Right cardiac atrium (tissue), 5 donors: ENCODE measurements at regions not wholly inside any gene's neighbourhood (a gene's known extent, or its start where the extent isn't known, plus 50 kb on each side); places are given as distances from the start of the nearest gene placed in this dataset.
"Not testable (repeated sequence)": the region's sequence is repeated elsewhere in the genome, so short reads cannot be mapped to it uniquely, and the experiment has no call there.

Source experiments
- ATAC-seq, 2 donors: fragments of 200-7000 bp; cut with Tn5 transposase; one replicate each; pipeline versions ENCODE4 v1.8.0 to v1.9.1; 2020; ENCODE audit warnings: moderate library complexity in 2 of 2, mild to moderate bottlenecking in 1 of 2
- DNase-seq, 3 donors: peaks; one replicate each; pipeline ENCODE4 v3.0.0-alpha.2; 2020
- H3K27ac ChIP-seq: one replicate; pipeline ENCODE4 v1.5.1; 2013; ENCODE audit warnings: mild to moderate bottlenecking, low read length, control low read depth, moderate library complexity
- H3K27me3 ChIP-seq: one replicate; pipeline ENCODE4 v1.6.1; 2013; ENCODE audit not compliant: control insufficient read depth, insufficient read depth
- H3K4me1 ChIP-seq: one replicate; pipeline ENCODE4 v1.6.1; 2013; ENCODE audit warnings: low read length; ENCODE audit not compliant: control insufficient read depth, insufficient read depth
- H3K4me3 ChIP-seq: one replicate; pipeline ENCODE4 v1.5.1; 2013; ENCODE audit warnings: low read length, control low read depth
- H3K9me3 ChIP-seq: one replicate; pipeline ENCODE4 v1.6.1; 2013; ENCODE audit warnings: low read length; ENCODE audit not compliant: control insufficient read depth
- WGBS: extraction: QIAGEN DNeasy Blood & Tissue Kit; methylation state at CpG from one replicate; pipeline ENCODE4 v1.1.7; 2013; 5-methylcytosine and 5-hydroxymethylcytosine counted together
- intact Hi-C, 4 donors: fragments of 100-400 bp; cut with DNase I; formaldehyde crosslinking; loops; one replicate each; pipeline versions ENCODE4 v1.11.0 to v1.14.0; 2022 to 2023
- donor health status: healthy with polysubstance abuse.
- donor health status: DM: no; HTN: yes; CAD: no.
- donor health status: DM: no; HTN: no; CAD: no.
- donor health status: DM: no; HTN: yes; CAD: no; lungs with severe emphysema.
- donor health status: DM: yes; HTN: yes; CAD: no.

- no peaks in the 10 kb centered on the region for H3K27me3 ChIP-seq
- ATAC-seq = no peak
These were observed 64.9 kb upstream of the MYO3A start for GRCh38 chr10:25869067-25869591.

GRCh38 chr10:25869609-25870008, 64.4 kb upstream of the MYO3A start:
- no peak overlapping the region for H3K27ac ChIP-seq
- H3K27me3 ChIP-seq = no peaks in the 10 kb centered on the region
- intact Hi-C loops = loop anchor here in 2 of 4 donors (10.0 kb wide), 1 partner anchor 685 kb away; no protein-coding TSS in a partner anchor
- H3K4me1 ChIP-seq = no peaks in the 10 kb centered on the region
- ATAC-seq (no peak), DNase-seq (no peak)
- WGBS = 76% methylated on average over 3 of the region's 3 CpGs
- no peaks in the 10 kb centered on the region for H3K9me3 ChIP-seq
- no peak overlapping the region for H3K4me3 ChIP-seq

More at GRCh38 chr10:25869067-25869591, 64.9 kb upstream of the MYO3A start:
- Histone ChIP-seq H3K4me1 (no peaks in the 10 kb centered on the region), H3K27ac (no peak overlapping the region), H3K9me3 (no peaks in the 10 kb centered on the region), H3K4me3 (no peak overlapping the region)
- intact Hi-C loops = no loop called here
- DNase-seq = no peak
- 80% methylated on average over 7 of the region's 7 CpGs for WGBS

- WGBS = 80% methylated on average over 2 of the region's 2 CpGs
- H3K4me3 ChIP-seq, DNase-seq, H3K4me1 ChIP-seq, H3K27ac ChIP-seq, ATAC-seq, H3K9me3 ChIP-seq, H3K27me3 ChIP-seq: not testable (repeated sequence)
- intact Hi-C loops = loop anchor here in 2 of 4 donors (10.0 kb wide), 1 partner anchor 680 kb away; no protein-coding TSS in a partner anchor
These were observed 59.6 kb upstream of the MYO3A start for GRCh38 chr10:25874402-25874801.

- DNase-seq = peak; percentile 66 to 83 (median 71)
- no peaks in the 10 kb centered on the region for H3K9me3 ChIP-seq
- no peak overlapping the region for H3K27ac ChIP-seq
- WGBS = 2% methylated on average over 7 of the region's 7 CpGs
- H3K4me3 ChIP-seq = no peak overlapping the region
- no peaks in the 10 kb centered on the region for H3K27me3 ChIP-seq
- no peaks in the 10 kb centered on the region for H3K4me1 ChIP-seq
- intact Hi-C loops = loop anchor here in 3 of 4 donors (5.0 to 10.0 kb wide), 2 partner anchors 679 to 682 kb away; no protein-coding TSS in a partner anchor
- ATAC-seq = peak; percentile 57 to 62
These were observed 58.4 kb upstream of the MYO3A start for GRCh38 chr10:25875556-25876165.

- Histone ChIP-seq H3K4me3 (no peak overlapping the region), H3K9me3 (no peaks in the 10 kb centered on the region), H3K4me1 (no peaks in the 10 kb centered on the region), H3K27ac (no peak overlapping the region), H3K27me3 (no peaks in the 10 kb centered on the region)
- ATAC-seq = no peak
- DNase-seq = no peak
- intact Hi-C loops = loop anchor here in 3 of 4 donors (5.0 to 10.0 kb wide), 2 partner anchors 678 to 680 kb away; no protein-coding TSS in a partner anchor
These were observed 56.7 kb upstream of the MYO3A start for GRCh38 chr10:25877296-25877695.
